LNCAP (cell line): ENCODE measurements at regions not wholly inside any gene's neighbourhood (a gene's known extent, or its start where the extent isn't known, plus 50 kb on each side); places are given as distances from the start of the nearest gene placed in this dataset.

Source experiments
- CTCF ChIP-seq: fragments of 450-650 bp; IDR thresholded peaks from 2 replicates; pipeline ENCODE4 v1.5.1; 2017; ENCODE audit warnings: mild to moderate bottlenecking

GRCh38 chr2:175373729-175374128 lies 192.2 kb upstream of the ATP5MC3 start:
- no peak for TF ChIP-seq CTCF

- TF ChIP-seq CTCF = no peak
Measured at GRCh38 chr2:175372704-175373701, 191.5 kb upstream of the ATP5MC3 start.

- no peak for TF ChIP-seq CTCF
Measured at GRCh38 chr2:175371378-175371777, 189.9 kb upstream of the ATP5MC3 start.

- TF ChIP-seq CTCF = peak; percentile 73
Measured at GRCh38 chr2:175366815-175367214, 185.3 kb upstream of the ATP5MC3 start.

GRCh38 chr2:175363699-175364098 lies 182.2 kb upstream of the ATP5MC3 start:
- no peak for TF ChIP-seq CTCF

- TF ChIP-seq CTCF = no peak
Measured at GRCh38 chr2:175362331-175362730, 180.8 kb upstream of the ATP5MC3 start.

- TF ChIP-seq CTCF = no peak
Measured at GRCh38 chr2:175359710-175360109, 178.2 kb upstream of the ATP5MC3 start.
